ENCODE measurements at regions not wholly inside any gene's neighbourhood (a gene's known extent, or its start where the extent isn't known, plus 50 kb on each side); places are given as distances from the start of the nearest gene placed in this dataset.
"Not testable (repeated sequence)": the region's sequence is repeated elsewhere in the genome, so short reads cannot be mapped to it uniquely, and the experiment has no call there.

DNA sequence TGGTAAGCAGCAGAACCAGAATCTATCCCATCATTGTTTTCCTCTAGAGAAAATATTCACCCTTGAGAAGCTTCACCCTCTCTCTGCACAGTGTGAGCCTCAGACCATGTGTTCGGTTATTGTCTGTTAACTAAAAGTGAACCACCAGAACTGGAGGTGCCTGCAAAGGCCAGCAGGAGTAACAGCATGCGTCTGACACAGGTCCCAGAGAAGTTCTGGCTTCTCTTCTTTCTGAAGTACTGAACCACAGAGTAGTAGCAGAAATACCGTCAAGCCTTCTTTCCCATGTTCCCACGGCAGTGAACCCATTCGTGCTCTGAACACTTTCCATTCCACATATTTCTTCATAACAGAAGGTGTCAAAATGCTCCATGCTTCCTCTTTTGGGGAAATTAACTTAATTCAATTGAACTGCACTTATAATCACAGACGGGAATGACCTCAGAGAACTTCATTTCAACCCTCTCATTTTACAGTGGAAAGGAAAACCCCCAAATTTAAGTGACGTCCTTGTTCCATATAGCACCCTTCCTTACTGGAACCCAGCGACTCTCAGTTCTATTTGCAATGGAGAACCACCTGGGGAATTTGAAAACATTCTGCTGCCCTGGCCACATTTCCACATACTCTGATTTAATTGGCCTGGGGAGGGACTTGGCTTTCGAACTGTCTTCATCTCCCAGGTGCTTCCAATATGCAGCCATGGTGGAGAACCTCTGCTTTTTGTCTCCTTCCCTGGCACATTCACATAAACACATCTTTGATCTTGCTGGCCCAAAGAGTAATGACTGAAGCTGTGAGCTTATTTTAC lies 519.1 kb downstream of the RNF144A start:
- DNase-seq = no peak

DNA sequence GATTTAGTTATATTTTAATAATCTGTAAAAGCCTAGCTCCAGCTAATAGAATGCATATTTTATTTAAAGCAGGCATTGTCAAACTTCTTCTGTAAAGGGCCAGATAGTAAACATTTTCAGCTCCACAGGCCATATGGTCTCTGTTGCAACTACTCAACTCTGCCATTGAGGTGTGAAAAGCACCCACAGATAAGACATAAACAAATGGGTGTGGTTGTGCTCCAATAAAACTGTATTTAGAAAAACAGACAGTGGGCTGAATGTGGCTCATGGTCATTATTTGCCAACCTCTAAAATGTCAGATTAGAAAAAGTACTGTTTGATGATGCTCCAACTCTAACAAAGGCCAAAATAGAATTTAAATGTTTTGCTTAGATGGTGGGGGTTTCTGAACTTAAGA lies 519.9 kb downstream of the RNF144A start:
- no peak for DNase-seq

DNA sequence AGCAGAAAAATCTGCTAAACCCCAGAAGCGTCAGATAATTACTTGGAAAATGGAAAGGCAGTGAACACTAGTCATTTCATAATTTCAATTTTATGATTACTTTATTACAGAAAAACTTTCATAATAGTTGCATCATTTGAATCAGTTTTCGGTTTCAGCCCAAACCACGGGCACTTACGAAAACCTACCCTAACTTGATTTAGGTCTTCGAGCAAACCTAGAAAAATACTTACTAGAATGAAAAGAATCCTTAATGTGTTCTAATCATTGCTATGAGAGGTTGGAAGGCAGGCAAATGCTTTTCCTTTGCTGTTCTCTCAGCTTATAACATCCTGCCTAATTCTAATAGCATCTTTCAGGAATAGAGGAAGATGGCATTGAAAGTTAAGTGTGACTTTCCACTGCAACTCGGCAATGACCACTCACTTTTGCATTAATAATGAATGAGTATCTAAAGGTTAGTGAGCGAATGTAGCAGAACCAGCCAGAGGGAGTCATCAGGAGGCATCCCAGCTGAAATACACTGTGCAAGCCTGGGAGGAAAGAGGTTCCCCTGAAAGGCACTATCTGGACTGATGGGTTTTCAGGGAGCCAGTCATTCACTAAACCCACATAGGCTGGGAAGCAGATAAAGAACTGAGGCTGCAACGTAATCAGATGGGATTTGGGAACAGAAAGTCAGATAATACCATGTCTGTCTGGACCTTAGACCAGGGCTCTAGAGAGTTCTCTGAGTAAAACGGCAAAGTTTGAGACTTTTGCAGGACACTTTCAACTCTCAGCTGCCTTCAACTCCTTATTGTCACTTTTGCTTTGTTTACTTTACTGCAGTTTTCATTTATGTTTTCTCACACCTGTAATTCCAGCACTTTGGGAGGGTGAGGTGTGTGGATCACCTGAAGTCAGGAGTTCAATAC lies 520.8 kb downstream of the RNF144A start:
- DNase-seq = peak; percentile 22

DNA sequence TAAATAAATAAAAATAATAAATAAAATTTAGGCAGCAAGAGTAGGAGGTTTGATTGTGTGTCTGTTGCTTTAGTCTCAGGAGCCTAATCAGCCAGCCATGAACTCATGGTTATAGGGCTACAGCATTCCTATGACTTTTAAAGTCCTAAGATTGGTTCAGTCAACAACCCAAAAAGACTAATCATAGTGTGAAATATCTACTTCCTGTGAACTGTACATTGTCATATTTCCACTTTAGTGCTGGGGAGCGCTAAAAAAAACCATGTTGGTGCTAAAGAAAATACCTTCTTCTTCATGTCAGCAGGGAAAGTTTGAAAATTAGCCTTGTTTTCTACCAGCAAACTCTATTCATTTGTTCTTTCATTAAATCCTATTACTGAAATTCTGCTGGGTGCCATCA lies 521.6 kb downstream of the RNF144A start:
- DNase-seq = no peak

DNA sequence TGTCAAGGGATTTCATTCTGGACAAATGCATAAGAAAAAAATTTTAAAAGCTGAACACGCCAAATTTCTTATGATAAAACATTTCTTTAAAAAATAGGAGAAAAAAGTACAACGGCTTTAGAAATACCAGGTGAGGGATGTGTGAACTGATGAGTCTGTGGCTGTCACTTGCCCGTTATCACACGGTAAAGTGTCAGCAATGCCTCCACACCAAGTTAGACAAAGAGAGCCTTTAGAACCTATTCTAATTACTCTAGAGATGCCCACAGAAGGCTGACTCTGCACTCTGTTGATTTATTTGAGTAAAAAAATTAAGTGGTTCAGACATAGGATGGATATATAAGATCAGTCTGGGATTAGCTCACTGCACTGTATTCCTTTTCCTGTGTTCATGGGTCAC lies 523.8 kb downstream of the RNF144A start:
- no peak for DNase-seq

DNA sequence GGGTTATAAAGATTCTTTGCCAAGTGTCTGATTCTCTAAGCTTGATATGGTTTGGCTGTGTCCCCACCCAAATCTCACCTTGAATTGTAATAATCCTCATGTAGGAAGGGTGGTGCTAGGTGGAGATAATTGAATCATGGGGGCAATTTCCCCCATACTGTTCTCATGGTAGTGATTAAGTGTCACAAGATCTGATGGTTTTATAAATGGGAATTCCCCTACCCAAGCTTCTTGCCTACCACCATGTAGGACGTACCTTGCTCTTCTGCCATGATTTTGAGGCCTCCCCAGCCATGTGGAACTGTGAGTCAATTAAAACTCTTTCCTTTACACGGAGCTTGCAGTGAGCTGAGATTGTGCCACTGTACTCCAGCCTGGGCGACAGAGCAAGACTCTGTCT lies 524.6 kb downstream of the RNF144A start:
- not testable (repeated sequence) for DNase-seq

DNA sequence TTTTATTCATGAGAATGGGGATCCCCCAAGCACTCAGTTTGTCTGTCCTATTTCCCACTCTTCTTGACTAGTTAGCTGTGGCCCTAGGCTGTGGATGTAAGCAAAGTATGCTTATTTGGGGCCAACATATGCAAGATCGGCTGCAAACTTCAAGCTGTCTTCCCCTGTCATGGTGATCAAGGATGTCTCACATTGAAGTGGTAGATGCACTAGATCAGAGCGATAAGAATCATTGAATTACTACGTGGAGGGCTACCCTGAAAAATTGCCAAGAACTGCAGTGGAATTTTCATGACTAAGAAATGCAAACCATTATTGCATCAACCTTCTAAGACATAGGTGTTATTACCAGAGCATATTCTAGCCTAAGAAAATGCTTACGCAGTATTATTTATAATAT lies 527.4 kb downstream of the RNF144A start:
- no peak for DNase-seq

DNA sequence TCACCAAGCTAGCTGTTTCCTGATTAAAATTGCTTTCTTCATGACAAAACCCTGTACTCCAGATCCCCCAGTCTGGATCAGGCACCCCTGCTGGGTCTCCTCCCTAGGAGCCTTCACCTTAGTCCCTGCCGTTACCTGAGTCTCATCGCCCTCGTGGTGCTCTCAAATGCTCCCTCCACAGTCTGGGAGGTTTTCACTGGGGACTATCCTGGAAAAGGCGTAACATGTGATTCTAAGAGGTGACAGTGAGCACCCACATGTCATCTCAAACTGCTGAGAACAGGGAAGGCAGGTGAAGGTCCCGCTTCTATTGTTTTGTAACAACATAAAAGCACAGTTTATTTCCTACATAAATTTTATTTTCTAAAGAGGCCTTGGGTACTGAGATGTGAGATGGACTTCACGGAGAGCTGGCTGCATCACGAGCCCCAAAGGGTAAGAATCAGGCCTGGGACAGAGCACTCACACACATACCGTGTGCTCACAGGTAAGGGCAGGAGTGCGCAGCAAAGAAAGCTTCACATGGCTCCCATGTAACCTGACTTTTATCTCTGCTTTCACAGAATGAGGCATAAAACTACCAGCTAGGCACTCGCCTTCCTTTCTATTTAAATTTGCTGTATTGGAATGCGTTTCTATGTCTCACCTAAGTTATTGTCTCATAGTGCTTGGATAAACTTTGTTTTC lies 531.5 kb downstream of the RNF144A start:
- no peak for DNase-seq

DNA sequence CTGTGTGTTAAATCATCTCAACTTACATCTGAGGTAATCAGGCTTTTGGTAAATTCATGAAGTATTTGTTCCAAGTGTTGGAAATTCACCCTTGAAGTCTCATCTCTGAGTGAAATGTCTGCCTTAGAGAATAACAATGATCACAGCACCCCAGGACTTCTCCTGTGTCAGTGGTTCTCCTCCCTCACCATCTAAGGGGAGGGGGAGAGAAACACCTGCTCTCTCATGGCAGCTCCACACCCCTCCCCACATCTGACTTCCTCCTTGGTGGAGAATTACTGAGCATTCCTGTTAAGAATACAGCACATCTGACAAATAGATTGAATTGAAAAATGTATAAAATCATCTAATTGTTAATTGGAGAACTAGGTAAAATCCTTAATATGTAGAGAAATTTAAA lies 532.1 kb downstream of the RNF144A start:
- no peak for DNase-seq

DNA sequence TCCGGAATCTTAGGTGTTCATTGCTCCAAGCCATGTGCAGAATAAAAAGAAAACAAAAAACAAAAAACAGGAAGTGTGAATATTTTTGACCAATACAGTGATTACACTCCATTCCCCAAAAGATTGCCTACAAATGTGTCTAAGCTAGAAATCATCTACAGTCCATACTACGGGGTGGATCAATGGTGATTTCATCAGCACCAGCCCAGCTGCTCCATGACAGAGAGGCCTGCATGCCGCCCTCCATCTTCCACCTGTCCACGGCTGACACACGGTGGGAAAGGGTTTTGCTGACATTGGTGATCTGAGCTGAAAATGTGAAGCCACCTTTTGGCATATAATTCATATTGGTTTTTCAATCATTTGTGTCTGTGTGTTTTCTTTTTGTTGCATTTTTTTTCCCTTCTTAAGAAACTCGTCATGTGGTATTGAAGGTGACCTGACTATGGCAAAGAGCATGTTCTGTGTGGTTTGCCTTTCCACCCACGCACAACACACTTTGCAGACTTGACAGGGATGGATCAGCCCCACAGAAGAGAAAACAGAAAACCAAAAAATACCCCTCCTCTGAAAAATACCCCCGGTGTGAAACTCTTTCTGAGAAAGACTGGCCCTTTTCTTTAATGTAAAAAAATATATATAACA lies 533.1 kb downstream of the RNF144A start:
- no peak for DNase-seq

DNA sequence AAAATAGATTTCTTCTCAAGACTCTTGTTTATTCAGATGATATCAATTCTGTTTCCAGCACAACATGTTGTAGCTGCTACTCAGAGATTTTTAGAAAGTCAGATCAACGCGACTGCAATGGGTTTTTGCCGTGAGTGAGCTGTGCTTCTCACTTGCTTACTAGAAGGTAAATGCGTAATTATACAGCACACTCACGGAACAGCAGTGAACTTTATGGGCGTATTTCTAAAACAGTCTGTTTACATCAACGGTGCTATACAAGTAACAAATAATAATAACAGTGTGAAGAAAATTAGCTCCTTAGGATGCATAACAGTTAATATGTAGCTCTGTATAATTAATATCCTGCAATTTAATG lies 533.6 kb downstream of the RNF144A start:
- no peak for DNase-seq

DNA sequence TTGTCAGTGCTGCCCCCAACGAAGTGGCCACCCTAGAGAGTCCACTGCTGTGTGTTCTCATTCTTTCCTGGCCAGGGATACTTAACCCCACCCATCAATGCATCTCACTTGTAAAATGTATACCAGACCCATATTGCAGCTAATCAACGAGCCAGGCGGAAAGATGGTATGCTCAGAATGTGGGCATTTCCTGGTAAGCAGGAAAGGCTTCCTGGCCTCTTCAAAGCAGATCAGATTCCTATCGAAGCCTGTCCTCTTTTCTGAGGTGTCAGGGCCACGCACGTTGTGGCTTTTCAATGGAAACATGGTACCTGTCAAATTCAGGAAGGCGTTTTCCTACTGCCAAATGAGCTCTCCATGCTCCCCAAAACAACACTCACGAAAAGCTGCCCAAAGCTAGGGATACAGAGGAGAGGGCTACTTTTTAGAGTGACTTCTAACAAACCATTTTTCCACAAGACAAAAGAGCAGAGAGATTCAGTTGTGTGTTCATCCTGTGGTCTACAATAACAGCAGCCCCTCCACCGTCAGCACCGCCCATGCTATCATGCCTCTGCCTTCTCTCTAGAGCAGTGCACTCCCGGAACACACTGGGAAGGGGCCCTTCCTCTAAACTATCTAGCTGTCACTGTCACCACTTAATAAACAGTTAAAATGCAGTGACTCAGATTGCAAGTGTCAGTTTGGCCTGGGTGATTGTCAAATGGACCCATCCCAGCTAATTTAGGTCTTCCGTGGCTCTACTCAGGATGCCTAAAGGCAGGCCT lies 535.1 kb downstream of the RNF144A start:
- no peak for DNase-seq

DNA sequence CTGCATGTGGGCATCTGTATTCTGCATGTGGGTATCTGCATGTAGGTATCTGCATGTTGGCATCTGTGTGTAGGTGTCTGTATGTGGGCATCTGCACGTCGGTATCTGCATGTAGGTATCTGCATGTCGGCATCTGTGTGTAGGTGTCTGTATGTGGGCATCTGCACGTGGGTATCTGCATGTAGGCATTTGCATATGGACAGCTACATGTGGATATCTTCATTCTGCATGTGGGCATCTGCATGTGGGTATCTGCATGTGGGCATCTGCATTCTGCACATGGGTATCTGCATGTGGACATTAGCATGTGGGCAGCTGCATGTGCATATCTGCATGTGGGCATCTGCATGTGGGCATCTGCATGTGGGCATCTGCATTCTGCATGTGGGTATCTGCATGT lies 537.4 kb downstream of the RNF144A start:
- no peak for DNase-seq

DNA sequence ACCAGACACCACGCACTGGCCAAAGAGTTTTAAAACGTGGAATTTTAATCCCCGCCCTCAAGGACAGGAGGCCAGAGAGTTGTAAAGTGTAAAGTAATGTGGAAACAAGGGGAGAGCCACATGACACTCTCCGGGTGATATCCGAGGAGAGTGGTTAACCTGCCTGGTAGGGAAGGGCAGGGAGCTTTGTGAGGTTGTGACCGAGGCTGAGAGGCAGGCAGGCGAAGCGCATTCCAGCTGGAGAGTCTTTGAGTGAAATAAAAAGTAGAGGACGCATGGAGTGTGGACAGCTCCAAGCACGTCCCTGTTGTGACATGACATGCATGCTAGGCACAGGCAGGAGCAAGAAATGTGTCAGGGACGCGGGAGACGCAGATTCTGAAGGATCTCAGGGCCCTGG lies 539.5 kb downstream of the RNF144A start:
- no peak for DNase-seq

DNA sequence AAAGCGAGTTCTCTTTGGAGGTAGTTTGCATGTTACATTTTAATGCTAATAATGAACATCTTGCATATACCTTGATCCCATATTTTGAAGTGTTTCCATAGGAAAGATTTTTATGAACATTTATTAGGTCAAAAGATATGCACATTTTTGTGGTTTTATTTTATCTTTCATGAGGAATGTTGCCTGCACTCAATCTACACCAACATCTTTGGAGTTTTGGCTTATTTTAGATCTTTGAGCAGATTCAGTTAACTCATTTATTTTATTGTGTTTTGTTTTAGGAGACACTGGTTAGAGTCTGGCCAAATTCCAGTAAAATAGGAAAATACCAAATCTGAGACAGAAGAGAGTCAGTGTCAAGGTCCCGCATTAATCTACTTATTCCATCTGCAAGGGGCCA lies 540.9 kb downstream of the RNF144A start:
- no peak for DNase-seq

DNA sequence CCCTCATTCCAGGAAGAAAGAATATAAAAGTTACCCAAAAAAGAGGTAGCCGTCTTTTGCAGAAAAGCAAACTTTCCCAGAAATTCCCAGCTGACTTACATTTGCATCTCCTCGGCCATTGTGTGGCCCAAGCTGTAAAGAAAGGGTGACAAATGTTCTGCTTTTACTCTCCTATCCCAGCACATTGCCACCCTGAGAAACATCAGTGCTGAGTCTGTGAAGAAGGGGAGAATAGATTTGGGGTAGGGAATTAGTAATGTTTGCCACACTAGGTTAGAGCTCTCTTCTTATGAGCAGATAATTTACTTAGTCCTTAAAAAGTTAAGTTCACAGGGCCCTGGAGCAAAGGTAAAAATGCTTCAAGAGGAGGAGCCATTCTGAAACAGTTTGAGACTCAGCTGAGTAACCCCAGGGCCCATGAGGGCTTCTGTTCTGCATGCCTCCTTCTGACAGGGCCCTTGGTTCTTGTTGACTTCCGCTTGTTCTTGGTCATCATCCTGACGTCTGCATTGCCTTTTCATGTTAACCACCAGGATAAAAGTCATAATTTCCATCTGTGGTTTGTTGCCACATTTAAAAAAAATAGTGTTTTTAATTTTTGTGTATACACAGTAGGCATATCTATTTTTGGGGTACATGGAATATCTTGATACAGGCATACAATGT lies 550.7 kb downstream of the RNF144A start:
- no peak for DNase-seq

DNA sequence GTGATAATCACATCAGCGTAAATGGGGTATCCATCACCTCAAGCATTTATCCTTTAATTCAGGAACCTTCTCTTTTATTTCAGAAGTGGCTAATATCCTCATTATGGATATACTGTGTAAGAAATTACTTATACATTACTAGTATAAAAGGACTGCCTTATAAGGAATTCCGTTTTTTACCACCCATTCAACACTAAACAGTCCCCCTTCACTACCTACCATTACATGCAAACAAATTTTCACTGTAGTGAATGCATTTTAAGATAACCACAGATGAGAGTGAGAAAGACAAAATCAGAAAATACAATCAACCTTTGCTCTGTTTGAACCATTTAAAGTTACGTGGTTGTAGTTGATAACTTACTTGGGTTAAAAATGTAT lies 551.2 kb downstream of the RNF144A start:
- no peak for DNase-seq

DNA sequence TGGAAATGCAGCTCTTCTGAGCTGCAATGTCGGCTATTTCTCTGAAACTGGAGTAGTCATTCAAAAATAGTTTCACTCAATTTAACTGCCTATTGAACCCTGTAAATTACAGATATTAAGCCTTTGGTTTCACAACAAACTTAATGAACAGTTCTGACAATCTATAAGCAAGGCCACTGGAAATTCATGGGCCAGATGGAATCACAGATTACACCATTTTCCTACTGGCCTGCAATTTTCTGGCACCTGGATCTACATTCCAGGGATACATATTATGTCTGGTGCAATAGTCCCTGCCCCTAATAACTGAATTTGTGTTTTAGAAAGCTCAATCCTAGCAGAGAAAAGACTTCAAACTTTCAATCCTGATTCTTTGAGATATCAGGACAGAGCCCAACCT lies 551.7 kb downstream of the RNF144A start:
- DNase-seq = no peak

DNA sequence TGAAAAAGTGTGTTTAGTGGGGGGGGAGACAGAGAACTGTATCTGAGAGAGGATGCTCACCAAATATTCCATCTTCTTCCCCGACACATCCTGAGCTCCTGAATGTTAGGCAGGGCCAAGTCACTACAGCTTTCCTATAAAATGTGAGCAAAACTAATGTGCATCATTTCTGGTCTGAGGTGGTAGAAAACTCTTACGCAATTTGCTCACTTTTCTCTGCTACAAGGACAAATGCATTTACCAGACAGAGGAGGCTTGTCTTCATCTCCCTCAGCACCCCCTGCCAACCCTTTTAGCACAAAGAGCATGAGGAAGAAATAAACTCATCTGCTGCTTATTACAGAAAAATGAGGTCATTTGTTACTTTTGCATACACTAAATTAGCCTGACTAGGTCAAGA lies 554.0 kb downstream of the RNF144A start:
- DNase-seq = no peak

DNA sequence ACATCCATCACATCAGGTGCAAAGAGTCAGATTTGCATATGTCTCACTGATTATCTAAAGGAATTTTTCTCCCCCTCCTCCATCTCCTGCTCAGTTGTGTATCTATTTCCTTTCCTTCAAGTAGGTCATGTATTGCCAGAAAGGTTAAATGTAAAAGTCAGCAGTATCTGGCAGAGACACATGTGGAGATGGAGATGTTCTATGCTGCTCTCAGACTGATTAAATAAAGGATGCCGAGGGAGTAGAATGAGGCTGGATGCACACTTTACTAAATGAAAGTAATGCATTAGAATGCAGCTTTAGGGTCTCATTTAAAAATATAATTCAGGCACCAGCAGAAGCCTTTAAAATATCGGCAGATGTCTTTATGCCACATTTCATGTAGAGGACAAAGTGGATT lies 555.3 kb downstream of the RNF144A start:
- no peak for DNase-seq

DNA sequence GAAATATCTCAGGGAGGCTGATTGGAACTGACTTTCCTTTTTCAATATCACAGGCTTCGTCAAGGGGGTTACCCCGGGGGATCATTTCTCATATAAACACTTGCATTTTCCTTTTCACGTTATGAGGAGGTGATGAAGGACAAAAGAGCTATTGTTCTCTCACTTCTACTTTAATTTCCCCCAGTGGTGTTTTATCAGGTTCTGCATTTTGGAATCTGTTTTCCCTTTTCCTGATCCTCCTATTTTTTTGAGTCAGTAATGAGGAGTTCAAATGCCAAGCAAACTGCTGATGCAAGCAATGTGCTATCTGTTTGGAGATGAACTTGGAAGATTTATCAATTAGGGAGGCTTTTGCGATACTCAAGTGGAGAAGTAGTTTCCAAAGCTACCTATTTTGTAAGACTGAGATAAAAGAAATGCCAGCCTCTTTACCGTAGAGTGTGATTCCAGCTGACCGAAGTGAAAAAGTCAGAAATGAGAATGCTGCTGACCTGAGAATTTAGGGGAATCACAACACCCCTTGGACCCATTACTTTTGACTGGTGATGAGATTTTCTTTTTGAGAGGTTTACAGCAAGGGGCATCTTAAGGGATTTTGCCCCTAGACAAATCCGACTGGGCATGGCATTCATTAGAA lies 556.0 kb downstream of the RNF144A start:
- no peak for DNase-seq
